ENCODE measurements at regions not wholly inside any gene's neighbourhood (a gene's known extent, or its start where the extent isn't known, plus 50 kb on each side); places are given as distances from the start of the nearest gene placed in this dataset.
"Not testable (repeated sequence)": the region's sequence is repeated elsewhere in the genome, so short reads cannot be mapped to it uniquely, and the experiment has no call there.

GRCh38 chr4:60865273-60865672 is 334.9 kb upstream of the ADGRL3 start:
- Mint-ChIP-seq H3K4me3 (ENCODE audit: low read depth) (no peak overlapping the region), H3K9me3 (peaks cover 27% of the 10 kb centered on the region), H3K36me3 (ENCODE audit: low read depth) (no peaks in the 10 kb centered on the region), H3K4me1 (ENCODE audit: low read depth) (no peaks in the 10 kb centered on the region), H3K27me3 (ENCODE audit: low read depth) (no peaks in the 10 kb centered on the region), H3K27ac (no peak overlapping the region)
- no peak for DNase-seq (ENCODE audit: low spot score)
- intact Hi-C loops (cut with micrococcal nuclease) = no loop called here

DNA sequence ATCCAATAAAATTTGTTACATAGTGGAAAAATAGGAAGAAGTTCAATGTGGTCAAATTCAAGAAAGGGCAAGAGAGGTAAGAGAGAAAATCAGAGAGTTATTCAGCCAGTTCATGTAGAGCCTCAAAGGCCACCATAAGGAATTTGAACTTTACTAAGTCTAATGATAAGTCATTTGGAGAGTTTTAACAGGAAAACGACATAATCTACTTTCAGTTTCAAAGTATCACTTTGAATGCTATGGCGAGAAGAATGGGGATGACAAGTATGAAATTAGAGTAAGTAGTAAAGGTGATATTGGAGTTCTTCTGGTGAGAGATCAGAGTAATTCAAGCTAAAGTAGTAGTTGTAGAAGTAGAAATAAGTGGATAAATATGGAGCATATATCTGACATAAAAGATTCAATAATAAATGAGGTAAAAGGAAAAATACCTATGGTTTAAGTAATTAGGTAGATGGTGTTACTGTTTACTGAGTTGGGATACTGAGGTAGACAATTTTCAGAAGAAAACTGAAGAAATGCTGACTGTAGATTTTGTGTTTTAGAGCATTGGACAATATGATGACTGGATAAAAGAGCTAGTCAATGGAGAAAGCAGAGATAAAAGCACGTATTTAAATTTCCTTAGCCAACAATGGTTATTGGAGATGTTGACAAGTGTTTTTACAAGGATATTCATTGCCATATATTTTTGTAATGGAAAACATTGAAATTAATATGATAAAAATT is 331.7 kb upstream of the ADGRL3 start:
- intact Hi-C loops (cut with micrococcal nuclease) = no loop called here
- no peak overlapping the region for H3K4me3 Mint-ChIP-seq (ENCODE audit: low read depth)
- DNase-seq (ENCODE audit: low spot score) = no peak
- H3K4me1 Mint-ChIP-seq (ENCODE audit: low read depth) = no peaks in the 10 kb centered on the region
- no peaks in the 10 kb centered on the region for H3K27me3 Mint-ChIP-seq (ENCODE audit: low read depth)
- peaks cover 24% of the 10 kb centered on the region for H3K9me3 Mint-ChIP-seq
- H3K27ac Mint-ChIP-seq = no peak overlapping the region
- H3K36me3 Mint-ChIP-seq (ENCODE audit: low read depth) = no peaks in the 10 kb centered on the region

- Mint-ChIP-seq H3K36me3 (ENCODE audit: low read depth) (no peaks in the 10 kb centered on the region), H3K4me3 (ENCODE audit: low read depth) (no peak overlapping the region)
These were observed 320.9 kb upstream of the ADGRL3 start for GRCh38 chr4:60879135-60879701.

DNA sequence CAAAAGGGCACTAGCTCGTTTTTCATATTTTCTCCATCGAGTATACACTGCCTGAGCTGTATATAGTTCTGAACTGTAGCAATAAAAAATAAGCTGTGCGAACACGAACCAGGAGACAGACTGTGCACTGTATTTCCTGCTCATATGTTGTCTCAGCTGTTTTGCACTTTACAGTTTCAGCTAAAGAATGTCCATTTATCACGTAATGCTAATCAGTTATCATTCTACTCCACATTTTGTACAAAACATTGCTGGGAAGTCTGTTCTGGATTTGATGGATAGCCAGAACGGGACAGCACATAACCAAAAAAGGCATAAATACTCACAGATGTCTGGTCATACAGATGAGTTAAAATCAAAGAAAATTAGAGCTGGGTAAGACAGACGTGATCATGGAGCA is 315.5 kb upstream of the ADGRL3 start:
- Mint-ChIP-seq H3K9me3 (peaks cover 44% of the 10 kb centered on the region), H3K4me3 (ENCODE audit: low read depth) (no peak overlapping the region), H3K27me3 (ENCODE audit: low read depth) (no peaks in the 10 kb centered on the region), H3K36me3 (ENCODE audit: low read depth) (no peaks in the 10 kb centered on the region), H3K4me1 (ENCODE audit: low read depth) (no peaks in the 10 kb centered on the region), H3K27ac (no peak overlapping the region)
- intact Hi-C loops (cut with micrococcal nuclease) = no loop called here
- no peak for DNase-seq (ENCODE audit: low spot score)

More at GRCh38 chr4:60879135-60879701, 320.9 kb upstream of the ADGRL3 start:
- no peak for DNase-seq (ENCODE audit: low spot score)
- intact Hi-C loops (cut with micrococcal nuclease) = no loop called here
- Mint-ChIP-seq H3K27ac (no peak overlapping the region), H3K27me3 (ENCODE audit: low read depth) (no peaks in the 10 kb centered on the region), H3K9me3 (peaks cover 40% of the 10 kb centered on the region), H3K4me1 (ENCODE audit: low read depth) (no peaks in the 10 kb centered on the region)

GRCh38 chr4:60885011-60885410 is 315.1 kb upstream of the ADGRL3 start:
- no peaks in the 10 kb centered on the region for H3K4me1 Mint-ChIP-seq (ENCODE audit: low read depth)
- no peak for DNase-seq (ENCODE audit: low spot score)
- H3K9me3 Mint-ChIP-seq = peaks cover 47% of the 10 kb centered on the region
- H3K27me3 Mint-ChIP-seq (ENCODE audit: low read depth) = no peaks in the 10 kb centered on the region
- H3K36me3 Mint-ChIP-seq (ENCODE audit: low read depth) = no peaks in the 10 kb centered on the region
- no peak overlapping the region for H3K27ac Mint-ChIP-seq
- no peak overlapping the region for H3K4me3 Mint-ChIP-seq (ENCODE audit: low read depth)
- intact Hi-C loops (cut with micrococcal nuclease) = no loop called here

DNA sequence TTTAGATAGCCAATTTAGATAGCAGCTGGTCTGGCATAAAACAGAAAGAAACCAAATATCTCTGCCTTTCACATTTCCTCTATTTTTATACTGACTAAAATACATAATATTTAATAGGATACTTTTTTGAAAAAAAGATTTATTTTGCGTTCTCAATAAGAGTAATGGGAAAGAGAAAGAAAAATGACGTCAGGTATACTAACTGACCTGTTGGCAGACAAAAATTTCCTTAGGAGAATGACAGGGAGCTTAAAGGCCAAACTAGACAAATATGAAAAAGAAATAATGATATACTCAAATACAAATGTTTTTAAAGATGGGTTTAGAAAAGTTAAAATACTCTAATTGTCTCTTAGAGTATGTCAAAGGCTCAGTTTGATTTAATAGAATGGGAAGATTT is 309.4 kb upstream of the ADGRL3 start:
- DNase-seq (ENCODE audit: low spot score) = no peak
- no peaks in the 10 kb centered on the region for H3K27me3 Mint-ChIP-seq (ENCODE audit: low read depth)
- H3K36me3 Mint-ChIP-seq (ENCODE audit: low read depth) = no peaks in the 10 kb centered on the region
- intact Hi-C loops (cut with micrococcal nuclease) = no loop called here
- no peak overlapping the region for H3K4me3 Mint-ChIP-seq (ENCODE audit: low read depth)
- H3K9me3 Mint-ChIP-seq = peaks cover 55% of the 10 kb centered on the region
- H3K27ac Mint-ChIP-seq = no peak overlapping the region
- no peaks in the 10 kb centered on the region for H3K4me1 Mint-ChIP-seq (ENCODE audit: low read depth)

- no peak for DNase-seq (ENCODE audit: low spot score)
- Mint-ChIP-seq H3K36me3 (ENCODE audit: low read depth) (no peaks in the 10 kb centered on the region), H3K27ac (no peak overlapping the region), H3K9me3 (peaks cover 64% of the 10 kb centered on the region), H3K4me1 (ENCODE audit: low read depth) (no peaks in the 10 kb centered on the region), H3K27me3 (ENCODE audit: low read depth) (no peaks in the 10 kb centered on the region), H3K4me3 (ENCODE audit: low read depth) (no peak overlapping the region)
- intact Hi-C loops (cut with micrococcal nuclease) = no loop called here
These were observed 308.2 kb upstream of the ADGRL3 start for GRCh38 chr4:60891947-60892346.

DNA sequence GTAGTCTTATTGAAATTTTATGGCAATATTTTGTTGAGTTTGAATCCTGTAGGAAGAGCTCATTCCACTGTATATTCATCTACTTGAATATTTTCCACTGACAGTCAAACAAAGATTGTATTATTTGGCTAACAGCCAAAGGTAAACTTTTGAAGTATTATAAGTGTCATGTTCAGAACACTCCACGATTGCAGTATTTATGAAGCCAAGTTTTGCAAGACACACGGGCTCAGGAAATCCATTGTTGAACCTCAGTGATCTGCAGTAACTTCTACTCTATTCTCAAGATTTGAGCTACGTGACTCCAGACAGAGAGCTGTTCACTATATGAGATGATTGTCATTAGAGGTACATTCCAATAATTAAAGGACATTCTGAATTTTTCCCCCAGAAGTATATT is 302.7 kb upstream of the ADGRL3 start:
- Mint-ChIP-seq H3K4me1 (ENCODE audit: low read depth) (no peaks in the 10 kb centered on the region), H3K4me3 (ENCODE audit: low read depth) (no peak overlapping the region), H3K27me3 (ENCODE audit: low read depth) (no peaks in the 10 kb centered on the region)

DNA sequence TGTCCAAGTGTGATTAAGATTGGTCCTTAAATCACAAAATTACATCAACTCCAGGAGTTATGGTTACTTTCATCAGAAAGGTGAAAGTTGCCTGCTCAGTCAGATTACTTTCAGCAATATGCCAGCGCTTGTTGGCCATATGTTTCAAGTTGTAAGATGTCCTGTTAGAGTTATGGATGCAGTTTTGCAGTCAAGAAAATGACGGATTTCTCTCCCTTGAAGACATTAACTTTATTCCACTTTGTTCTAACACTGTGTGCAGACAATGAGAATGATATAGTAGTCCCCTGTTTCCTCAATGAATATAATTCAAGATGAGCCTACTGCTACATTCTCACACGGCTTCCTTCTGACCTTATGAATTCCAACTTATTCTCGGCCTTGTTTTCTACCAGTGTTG is 295.0 kb upstream of the ADGRL3 start:
- no peaks in the 10 kb centered on the region for H3K4me1 Mint-ChIP-seq (ENCODE audit: low read depth)
- H3K27me3 Mint-ChIP-seq (ENCODE audit: low read depth) = no peaks in the 10 kb centered on the region
- H3K9me3 Mint-ChIP-seq = peaks cover 34% of the 10 kb centered on the region
- H3K4me3 Mint-ChIP-seq (ENCODE audit: low read depth) = no peak overlapping the region
- no peak for DNase-seq (ENCODE audit: low spot score)
- intact Hi-C loops (cut with micrococcal nuclease) = no loop called here
- no peaks in the 10 kb centered on the region for H3K36me3 Mint-ChIP-seq (ENCODE audit: low read depth)
- no peak overlapping the region for H3K27ac Mint-ChIP-seq

More for the DNA sequence above, 302.7 kb upstream of the ADGRL3 start:
- intact Hi-C loops (cut with micrococcal nuclease) = no loop called here
- Mint-ChIP-seq H3K9me3 (peaks cover 46% of the 10 kb centered on the region), H3K27ac (no peak overlapping the region), H3K36me3 (ENCODE audit: low read depth) (no peaks in the 10 kb centered on the region)
- DNase-seq (ENCODE audit: low spot score) = no peak

- Mint-ChIP-seq H3K36me3 (ENCODE audit: low read depth) (no peaks in the 10 kb centered on the region), H3K4me1 (ENCODE audit: low read depth) (no peaks in the 10 kb centered on the region), H3K27me3 (ENCODE audit: low read depth) (no peaks in the 10 kb centered on the region), H3K9me3 (peaks cover 27% of the 10 kb centered on the region), H3K27ac (no peak overlapping the region), H3K4me3 (ENCODE audit: low read depth) (no peak overlapping the region)
- intact Hi-C loops (cut with micrococcal nuclease) = no loop called here
- DNase-seq (ENCODE audit: low spot score) = no peak
These were observed 289.0 kb upstream of the ADGRL3 start for GRCh38 chr4:60911127-60911526.

DNA sequence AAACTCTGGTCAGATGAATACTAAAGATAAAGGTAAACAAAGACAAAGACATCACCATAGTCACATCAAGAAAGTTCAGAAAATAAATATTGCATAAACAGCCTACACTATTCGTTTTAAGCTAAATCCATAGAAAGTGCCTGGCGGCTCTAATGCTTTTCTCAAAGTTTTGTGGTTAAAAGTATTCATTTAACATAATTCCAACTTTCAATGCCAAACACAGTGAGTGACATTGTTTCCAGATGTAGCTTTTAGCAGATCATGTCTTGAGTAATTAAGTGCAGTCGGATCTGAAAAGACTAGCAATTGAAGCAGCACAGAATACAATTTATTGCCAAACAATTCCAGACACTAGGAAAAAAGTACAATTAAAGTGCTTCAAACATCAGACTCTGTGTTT is 287.1 kb upstream of the ADGRL3 start:
- H3K9me3 Mint-ChIP-seq = peaks cover 22% of the 10 kb centered on the region
- no peak for DNase-seq (ENCODE audit: low spot score)
- H3K27ac Mint-ChIP-seq = no peak overlapping the region
- no peaks in the 10 kb centered on the region for H3K27me3 Mint-ChIP-seq (ENCODE audit: low read depth)
- no peaks in the 10 kb centered on the region for H3K36me3 Mint-ChIP-seq (ENCODE audit: low read depth)
- no peaks in the 10 kb centered on the region for H3K4me1 Mint-ChIP-seq (ENCODE audit: low read depth)
- intact Hi-C loops (cut with micrococcal nuclease) = no loop called here
- no peak overlapping the region for H3K4me3 Mint-ChIP-seq (ENCODE audit: low read depth)

DNA sequence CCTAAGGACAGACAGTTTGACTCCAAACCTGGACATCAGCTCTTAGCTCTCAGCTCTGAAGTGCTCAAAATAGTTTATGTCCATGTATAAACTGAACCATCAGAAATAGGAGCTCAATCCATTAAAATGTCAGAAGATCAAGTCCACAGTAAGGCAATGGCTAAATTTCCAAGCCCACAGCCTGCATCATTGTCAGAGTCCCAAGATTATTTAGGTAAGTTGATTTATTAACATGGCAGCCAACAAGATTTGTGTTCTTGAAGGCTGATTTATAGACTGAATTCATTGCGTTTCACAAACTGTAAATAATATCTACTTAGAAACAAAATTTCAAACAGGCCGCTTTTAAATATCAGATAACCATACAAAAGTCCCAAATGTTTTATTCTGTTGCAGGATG is 286.5 kb upstream of the ADGRL3 start:
- H3K4me3 Mint-ChIP-seq (ENCODE audit: low read depth) = no peak overlapping the region
- H3K9me3 Mint-ChIP-seq = peaks cover 22% of the 10 kb centered on the region
- no peak overlapping the region for H3K27ac Mint-ChIP-seq
- no peaks in the 10 kb centered on the region for H3K4me1 Mint-ChIP-seq (ENCODE audit: low read depth)
- H3K27me3 Mint-ChIP-seq (ENCODE audit: low read depth) = no peaks in the 10 kb centered on the region
- DNase-seq (ENCODE audit: low spot score) = no peak
- intact Hi-C loops (cut with micrococcal nuclease) = no loop called here
- no peaks in the 10 kb centered on the region for H3K36me3 Mint-ChIP-seq (ENCODE audit: low read depth)

GRCh38 chr4:60921735-60922134 is 278.4 kb upstream of the ADGRL3 start:
- H3K36me3 Mint-ChIP-seq (ENCODE audit: low read depth); H3K4me3 Mint-ChIP-seq (ENCODE audit: low read depth); H3K27me3 Mint-ChIP-seq (ENCODE audit: low read depth); DNase-seq (ENCODE audit: low spot score); intact Hi-C loops (cut with micrococcal nuclease); H3K4me1 Mint-ChIP-seq (ENCODE audit: low read depth); H3K27ac Mint-ChIP-seq: not testable (repeated sequence)
- peaks cover 18% of the 10 kb centered on the region for H3K9me3 Mint-ChIP-seq

Data from activated T-helper 2 cell treated with anti-CD3 and anti-CD28 coated beads, Interferon-gamma antibody, Interleukin-2, Interleukin-4, amounts not matched to agents 10 μg/mL and 5 μg/mL and 100 μg/mL, durations not matched to agents 14 hours and 24 hours and 36 hours (primary cell).